IPS-NIHi11 (cell line): ENCODE measurements at regions not wholly inside any gene's neighbourhood (a gene's known extent, or its start where the extent isn't known, plus 50 kb on each side); places are given as distances from the start of the nearest gene placed in this dataset.

Experiments
- DNase-seq: peaks from one replicate; pipeline ENCODE4 v3.0.0; 2012; ENCODE audit warnings: mixed read lengths, low spot score

DNA sequence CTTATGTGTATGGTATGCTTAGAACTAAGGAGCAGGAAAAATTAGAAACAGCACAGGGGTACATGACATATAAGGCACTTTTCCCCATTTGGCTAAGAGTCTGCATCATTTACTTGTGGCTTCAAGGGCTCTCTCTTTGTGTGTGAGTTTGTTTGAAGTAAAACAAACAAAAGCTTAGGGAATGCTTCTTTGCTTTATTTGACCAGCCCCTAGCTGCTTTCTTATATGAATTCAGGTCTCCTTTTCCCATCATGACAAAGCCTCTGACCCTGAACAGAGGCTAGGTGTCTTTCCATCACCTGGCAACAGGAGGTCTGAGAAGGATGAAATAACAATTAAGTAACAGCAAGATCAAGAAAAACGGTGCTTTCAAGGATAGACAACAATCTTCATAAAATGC, 643.8 kb upstream of the ADGRL2 start:
- DNase-seq = no peak

DNA sequence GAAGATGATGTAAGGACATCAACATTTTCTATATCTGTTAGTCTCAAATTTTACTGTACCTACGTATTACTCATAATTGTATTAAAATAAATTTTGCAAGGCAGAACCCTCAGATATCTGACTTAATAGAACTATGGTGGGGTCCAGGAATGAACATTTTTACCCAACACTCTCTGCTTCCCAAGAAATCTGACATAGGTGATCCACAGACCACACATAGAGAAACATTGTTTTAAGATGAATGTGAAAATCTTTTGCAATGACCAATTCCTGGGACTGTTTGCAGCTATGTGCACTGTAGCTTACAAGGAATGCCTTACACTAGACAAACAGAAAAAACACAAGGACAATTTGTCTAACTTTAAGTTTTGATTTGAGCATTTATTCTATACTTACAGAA, 645.6 kb upstream of the ADGRL2 start:
- no peak for DNase-seq

DNA sequence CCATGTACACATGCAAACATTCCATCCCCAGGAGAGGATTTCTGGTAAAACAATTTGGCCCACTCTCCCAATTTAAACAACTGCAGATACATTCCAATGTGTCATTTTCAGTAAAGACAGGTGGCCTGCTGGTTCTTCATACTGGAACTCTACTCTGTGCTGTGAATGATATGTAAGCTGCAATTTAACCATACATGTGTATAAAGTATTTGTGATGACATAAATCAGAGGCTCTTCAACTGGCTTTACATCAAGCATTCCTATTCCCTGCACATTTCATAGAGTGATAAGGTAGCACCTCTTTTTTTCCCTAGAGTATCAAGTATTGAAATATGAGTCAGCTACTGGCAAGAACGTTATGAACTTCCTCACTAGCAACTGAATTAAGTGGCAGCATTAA, 649.5 kb upstream of the ADGRL2 start:
- no peak for DNase-seq

DNA sequence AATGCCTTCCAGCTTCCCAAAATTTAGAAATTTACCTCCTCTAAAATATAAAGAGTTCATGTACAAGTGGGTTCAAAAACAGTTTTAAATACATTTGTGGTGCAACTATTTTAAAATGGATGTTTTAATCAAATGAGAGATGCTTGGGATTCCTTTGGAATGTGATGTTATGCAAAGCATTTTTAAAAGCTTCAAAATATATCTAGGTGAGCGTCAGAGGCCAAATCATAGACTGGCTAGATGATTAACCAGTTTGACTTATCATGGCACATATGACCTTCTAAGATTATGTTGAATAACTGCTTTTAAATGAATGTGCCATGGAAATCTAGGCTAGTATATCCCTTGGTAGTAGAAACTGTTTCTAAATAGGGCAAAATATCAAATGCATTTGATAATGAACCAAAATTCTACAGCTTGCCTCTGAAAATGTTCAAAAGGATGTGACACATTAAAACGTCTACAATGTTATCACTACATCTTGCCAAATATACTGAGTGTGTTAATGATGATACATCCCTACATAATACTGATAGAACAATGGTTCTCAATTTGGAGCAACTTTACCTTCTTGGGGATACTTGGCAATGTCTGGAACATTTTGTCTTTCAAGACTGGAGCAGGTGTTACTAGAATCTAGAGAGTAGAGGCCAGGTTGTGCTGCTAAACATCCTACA, 650.9 kb upstream of the ADGRL2 start:
- DNase-seq = no peak

DNA sequence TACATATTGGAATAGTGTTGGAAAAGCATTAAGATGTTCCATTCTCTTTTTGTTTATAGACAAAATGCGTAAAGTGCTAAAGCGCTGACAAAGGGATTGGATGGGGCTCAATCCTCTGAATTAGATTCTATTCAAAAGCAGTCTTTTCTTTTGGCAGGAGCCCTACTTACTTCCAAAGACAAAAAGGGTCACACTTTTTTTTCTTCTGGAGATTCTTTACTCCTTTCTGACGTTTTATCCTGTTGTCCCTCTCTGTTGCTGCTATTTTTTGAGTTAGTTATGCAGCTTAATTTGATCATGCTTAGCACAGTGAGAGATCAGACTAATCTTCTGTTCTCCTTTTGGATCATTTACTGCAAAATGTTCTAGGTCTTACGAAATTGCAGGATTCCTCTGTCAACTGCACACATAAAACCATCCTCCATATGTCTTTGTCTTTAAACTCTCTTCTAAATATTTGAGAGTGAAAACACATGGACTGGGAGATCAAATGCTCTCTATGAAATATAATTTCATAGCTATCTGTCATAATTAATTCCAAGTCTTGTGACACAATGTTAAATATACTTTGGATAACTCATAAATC, 656.4 kb upstream of the ADGRL2 start:
- DNase-seq = no peak

DNA sequence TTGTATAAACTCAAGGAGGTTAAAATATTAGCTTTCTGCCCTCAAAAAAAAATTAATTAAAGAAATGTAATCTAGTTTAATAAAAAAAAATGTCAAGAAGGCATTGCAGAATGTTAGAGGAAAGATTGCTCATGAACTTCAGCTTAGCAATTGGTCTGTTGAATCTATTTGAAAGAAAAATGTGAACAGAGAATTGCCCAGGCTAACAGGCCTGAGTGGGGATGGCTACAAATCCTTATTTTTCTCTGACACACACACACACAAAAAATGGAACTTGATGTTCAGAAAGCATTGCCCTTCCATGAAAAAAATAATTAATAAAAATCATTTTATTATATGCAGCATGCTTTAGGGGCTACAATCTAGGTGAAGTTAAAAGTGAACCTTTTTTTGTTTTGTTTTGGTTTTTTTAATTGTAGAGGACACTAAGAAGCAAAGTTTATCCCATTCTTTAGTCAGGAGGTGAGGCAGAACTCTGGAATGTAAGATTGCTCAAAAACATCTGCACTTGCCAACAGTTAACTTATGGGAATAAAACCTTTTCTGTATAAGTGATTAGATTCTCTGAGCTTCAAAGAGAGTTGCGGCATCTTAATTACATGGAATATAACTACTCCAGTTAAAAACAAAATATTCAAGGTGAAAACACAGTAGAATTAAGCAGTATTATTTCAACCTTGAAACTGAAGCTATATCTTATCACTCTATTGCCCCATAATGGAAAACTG, 658.5 kb upstream of the ADGRL2 start:
- no peak for DNase-seq

DNA sequence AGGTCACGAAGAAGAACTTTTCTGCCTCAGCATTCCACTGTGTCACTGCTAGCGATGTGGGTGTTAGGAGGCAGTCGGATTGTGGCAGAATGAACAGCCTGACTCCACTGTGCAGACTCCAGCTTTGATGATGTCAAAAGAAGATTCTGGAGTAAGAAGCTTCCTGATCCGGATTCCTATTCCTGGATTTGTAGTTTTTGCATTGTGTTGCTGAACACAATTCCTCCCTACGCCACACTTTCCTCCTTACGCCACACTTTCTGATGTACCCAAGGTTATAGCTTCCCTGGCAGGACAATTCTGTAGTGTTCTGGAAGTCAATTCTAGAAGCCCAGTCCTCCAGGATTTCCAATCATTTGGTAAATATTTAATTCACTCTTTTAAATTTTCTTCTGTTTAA, 665.2 kb upstream of the ADGRL2 start:
- no peak for DNase-seq

DNA sequence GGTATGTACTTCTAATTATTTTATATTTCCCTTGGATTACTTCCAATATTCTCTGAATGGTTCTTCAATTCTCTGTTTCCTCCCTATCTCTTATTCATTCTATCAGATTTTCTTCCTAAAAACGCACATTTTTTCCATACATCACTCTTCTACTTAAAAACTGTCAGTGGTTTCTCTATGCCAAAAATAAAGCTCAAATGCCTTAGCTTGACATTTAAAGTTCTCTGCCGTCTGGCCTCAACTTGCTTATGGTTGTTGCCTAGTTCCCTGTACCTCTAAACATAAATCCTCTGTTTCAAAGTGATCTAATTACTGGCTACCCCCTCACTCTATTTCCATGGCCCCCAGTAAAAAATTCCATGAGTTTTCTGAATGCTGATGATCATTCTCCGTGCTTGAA, 671.0 kb upstream of the ADGRL2 start:
- DNase-seq = no peak

DNA sequence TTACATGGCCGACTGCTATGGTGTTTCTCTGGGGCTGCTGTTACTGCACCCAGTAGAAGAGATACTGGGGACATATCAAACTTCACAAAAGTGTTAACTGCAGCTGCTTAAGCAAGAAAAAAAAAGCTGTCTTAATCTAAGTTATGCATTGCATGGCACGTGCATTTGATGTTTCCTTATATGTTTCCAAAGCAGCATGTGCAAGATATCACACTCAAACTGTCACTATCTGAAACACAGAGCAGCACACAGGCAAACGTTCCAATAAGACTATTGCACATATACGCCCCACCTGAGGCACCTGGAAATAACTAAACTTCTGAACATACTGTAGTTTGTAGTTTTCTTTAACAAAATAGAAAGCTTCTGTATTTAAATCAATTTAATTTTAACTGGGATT, 671.4 kb upstream of the ADGRL2 start:
- no peak for DNase-seq

DNA sequence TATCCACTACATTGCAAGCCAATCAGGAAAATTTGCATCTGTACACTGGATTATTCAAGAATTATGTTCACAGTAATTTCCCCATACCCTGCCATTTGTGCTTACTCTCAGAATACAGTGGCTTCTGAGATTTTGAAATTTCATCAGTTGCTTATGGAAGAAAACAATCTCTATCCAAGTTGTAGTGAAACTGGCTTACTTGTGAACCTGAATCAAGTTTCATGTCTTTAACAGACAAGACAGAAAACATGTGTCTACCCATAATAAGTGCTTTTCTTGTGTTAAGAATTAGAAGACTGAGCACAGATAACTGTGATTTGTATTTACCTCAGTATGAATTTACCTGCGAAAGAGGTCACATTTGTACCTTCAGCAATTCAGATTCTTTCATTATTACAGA, 672.7 kb upstream of the ADGRL2 start:
- DNase-seq = no peak

DNA sequence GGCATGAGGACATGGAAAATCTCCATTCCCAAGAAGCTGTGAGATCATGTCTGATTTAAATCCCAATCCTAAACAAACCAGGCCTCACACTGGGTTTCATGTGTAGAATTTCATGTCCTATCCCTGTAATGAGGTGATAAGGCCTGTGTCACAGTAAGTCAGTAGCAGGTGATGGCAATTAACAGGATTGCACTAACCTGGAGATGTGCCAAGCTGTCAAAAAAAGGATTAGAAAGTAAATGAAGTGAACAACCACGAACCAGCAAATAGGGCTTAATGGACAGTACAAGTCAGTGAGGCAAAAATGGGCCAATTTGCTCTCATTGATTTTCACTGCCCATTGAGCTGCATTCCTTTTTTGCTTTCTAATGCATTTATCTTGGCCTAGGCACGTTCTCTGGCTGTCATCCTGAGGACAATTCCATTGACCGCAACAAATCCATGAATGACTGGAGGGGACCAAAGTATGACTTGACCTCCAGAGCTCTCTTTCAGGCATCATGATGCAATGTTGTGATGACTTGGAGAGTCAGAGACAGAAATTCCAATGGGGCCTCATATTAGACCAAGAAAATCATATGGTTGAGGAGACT, 673.6 kb upstream of the ADGRL2 start:
- DNase-seq = no peak

DNA sequence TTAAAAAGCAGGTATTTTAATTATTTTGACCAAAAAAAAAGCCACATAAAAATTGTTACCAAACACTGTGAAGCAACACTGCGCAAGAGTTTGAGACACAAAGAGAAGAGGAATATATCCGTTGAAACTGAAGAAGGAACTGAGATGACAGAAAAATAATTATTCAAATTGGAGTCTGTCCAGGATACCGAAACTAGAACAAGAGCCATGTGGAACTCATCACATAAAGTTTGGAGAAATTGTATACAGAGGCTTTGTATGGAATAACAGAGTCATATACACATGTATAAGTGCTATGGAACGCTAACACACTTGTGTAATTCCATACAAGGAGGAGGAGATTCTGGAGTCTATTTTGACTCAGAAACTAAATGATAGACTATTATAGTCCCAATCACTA, 675.1 kb upstream of the ADGRL2 start:
- no peak for DNase-seq

DNA sequence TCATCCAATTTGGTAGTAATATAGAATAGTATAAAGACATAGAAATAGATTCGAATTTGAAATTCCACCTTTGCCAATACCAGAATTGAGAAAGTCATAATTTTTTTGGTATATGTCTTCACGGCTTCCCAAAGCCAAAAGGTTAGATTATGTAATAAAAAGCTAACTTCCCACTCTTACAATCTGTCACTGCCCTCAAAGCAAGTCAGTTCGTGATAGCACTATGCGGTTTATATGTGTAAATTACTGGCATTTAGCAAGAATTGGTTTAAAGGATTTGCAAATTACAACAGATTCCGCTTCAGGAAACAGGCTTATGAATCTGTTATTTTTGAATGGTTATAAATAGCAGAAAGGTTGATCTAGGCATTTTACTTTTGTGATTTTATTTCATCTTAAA, 679.4 kb upstream of the ADGRL2 start:
- DNase-seq = no peak

DNA sequence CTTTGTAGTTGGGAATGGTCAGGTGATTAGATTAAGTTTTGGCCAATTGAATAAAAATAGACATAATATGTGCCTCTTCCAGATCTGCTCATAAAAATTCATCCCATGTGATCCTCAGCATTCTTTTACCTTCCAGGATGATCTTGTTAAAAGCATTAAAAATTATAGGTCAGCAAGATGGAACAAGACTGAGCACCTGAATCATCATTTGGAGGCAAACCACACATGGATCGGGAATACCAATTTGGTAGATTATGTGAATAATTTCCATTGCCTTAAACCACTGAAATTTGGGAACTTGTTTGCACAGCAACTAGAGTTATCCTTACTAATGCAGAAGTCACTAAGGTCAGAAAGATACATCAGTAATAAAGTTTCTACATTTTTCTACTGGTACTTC, 681.4 kb upstream of the ADGRL2 start:
- DNase-seq = no peak

DNA sequence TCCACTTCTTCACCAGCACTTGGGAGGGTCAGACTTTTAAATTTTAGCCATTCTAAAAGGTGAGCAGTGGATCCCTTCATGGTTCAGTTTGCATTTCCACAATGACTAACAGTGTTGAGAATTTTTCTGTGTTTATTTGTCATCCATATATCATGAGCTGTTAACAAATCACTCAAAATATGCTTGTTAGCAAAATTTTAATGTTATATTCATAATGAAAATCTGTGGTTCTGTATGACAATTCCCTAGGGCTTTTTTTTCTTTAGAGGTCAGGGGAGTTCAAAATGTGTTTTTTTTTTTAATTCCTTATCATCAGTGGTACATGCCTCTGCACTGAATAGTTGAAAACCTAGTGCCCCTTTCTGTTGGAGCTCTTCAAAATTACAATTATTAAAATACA, 682.2 kb upstream of the ADGRL2 start:
- DNase-seq = no peak

DNA sequence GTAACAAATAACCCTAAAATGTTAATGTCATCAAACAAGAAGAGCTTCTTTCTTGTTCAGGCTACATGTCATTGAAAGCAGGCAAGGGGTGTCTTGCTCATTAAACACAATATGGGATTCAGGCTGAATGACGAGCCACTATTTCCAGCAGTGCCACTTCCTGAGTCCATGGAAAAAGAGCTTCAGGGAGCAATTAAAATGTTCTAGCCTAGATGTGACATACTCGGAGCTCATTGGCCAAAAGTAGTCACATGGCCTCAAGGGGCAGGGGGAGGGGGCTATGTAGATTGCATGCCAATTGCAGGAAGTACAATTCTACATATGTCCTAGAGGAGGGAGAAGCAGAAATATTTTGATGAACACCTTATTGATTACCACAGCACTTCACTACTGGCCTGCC, 685.3 kb upstream of the ADGRL2 start:
- no peak for DNase-seq

DNA sequence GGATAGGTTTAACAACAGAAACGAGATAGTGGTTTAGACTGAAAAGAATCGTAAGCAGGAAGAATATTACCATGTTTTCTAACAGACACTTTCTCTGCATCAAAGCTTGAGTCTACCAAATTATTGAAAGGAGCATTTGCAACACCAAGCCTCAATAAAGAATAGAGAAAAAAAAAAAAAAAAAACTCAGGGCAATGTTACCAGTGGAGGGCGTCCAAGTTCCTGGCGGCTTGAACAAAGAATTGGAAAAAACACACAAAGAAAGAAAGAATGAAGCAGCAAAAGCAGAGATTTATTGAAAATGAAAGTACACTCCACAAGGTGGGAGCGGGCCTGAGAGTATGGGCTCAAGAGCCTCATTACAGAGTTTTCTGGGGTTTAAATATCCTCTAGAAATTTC, 686.5 kb upstream of the ADGRL2 start:
- DNase-seq = no peak

DNA sequence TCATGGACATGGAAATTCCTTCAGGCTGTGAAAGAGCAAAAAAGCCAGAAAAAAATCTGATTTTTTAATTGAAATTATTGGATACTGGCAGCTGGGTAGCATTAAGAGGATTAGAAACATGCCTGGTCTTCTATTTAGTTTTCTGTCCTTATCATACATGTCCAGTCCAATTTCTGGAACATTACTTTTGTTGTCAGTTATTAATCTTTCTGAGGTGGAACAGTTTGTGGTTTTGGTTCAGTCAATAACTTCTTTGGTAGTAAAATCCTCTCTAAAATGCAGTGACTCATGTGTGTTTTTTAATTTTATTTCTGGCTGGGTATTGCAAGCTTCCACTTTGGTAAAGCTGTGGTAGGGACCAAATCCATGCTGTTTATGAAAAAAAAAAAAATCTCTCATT, 687.0 kb upstream of the ADGRL2 start:
- no peak for DNase-seq

DNA sequence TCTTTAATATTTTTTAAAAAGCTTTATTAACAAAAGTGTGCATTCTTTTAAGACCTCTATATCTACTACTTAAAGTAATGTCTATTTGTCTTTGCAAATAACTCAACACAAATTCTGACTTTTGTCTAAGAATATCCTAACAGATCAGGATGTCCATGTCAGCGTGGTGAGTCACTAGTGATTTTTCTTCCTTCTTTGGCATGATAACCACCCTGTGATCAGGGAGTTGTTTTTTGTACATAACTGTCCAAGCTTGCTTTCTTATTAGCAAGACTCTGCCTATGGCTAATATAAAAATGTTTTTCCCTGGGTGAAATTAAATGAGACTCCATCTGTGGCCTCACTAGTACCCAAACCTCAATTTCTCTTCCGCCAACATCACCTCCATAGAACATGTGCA, 688.9 kb upstream of the ADGRL2 start:
- no peak for DNase-seq

DNA sequence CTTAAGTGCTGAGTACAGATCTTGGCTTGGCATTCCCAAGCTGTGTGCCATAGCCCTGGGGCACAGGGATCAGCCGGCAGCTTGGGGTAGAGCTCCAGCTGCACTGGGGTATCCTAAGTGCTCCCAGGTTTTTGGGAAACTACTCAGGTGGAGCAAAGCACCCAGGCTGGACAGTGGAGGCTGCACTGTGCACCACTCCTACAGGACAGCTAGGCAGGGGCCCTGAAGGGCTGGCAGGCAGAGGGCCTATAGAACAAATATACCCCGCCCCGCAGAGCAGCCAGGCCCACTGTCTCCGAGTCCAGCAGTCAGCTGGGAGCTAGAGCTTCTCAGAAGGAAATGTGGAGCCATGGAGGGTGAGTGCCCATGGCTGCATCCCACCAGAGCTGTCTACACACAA, 691.7 kb upstream of the ADGRL2 start:
- no peak for DNase-seq

DNA sequence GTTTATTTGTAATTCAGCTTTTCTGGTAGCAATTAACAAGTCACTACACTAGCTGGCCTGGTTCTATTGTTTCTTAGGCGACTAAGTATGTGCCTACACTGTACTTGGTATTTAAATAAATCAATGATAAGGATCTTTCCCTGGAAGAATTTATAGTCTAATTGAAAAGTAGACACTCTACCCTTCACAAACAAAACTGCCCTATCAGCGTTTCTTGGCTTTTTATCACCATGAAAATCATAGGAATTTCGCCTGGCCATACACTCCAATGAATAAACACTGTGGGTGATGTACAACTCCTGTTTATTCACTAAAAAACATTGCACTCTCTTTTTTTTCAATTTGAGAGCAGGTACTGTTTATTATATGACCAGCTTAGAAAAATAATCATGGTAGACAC, 702.9 kb upstream of the ADGRL2 start:
- DNase-seq = no peak

DNA sequence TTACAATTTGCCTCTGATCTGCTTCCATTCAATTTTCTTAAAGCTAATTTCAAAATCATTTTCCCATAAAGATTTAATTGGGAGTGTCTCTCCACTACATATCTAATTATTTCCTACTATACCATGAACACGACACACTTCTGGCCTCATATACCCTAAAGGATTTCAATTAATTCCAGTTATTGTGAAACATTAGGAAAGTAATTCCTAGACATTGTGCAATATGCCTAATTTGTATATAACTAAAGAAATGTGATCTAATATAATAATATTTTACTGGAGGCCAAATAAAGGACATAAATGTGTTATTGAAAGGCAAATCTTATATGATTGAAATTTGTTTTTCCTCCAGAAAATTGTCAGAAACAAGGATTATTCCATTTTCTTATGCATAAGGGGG, 727.2 kb upstream of the ADGRL2 start:
- no peak for DNase-seq

DNA sequence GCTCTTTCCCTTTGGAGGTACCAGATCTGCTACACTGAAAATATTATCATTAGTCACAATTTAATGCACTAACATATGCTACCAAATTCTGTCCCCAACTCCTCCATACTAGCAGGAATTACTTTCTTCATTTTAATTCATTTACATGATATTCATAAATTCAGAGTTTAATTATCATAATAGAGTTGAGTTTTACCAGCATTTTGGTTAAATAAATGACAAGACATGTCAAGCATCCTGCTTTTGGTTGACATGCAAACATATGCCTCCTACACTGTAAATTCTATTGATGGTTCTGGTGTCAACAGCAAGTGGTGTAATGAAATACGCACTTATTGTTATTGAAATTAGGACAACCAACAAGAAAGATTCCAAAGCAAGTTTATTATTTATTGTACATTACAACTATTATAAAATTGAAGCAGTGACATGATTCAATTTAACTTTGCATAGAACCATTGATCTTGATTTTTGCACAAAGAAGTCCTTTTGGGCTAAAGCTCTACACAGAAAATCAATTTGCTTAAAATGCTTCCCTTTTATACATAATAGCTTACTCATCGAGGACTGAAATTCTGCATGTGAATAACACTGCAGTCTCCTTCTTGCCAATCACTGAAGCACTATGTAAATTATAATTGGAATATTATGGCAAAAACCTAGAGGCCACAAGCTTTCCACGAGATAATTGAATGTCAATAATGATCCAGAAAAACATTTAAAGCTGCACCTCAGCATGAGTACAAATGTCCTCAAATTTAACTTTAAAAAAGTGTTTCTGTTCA, 728.6 kb upstream of the ADGRL2 start:
- DNase-seq = no peak
